Mesenchymal stem cell (in vitro differentiated cells and primary cell): ENCODE measurements at regions not wholly inside any gene's neighbourhood (a gene's known extent, or its start where the extent isn't known, plus 50 kb on each side); places are given as distances from the start of the nearest gene placed in this dataset.
A peak's percentile ranks its signal among the peaks of the same experiment; 100 is the strongest.

ENCODE experiments used
- DNase-seq: peaks from one replicate; pipeline ENCODE4 v3.0.0-alpha.2; 2013
- H2AFZ ChIP-seq: one replicate; pipeline ENCODE4 v1.6.1; 2013; ENCODE audit warnings: low read depth, mild to moderate bottlenecking, control low read depth, inconsistent platforms, low read length, moderate library complexity
- H2AK5ac ChIP-seq: 2 replicates; pipeline ENCODE4 v1.6.1; 2013; ENCODE audit warnings: low read length, moderate library complexity, mild to moderate bottlenecking, inconsistent platforms; ENCODE audit not compliant: severe bottlenecking
- H2BK120ac ChIP-seq: one replicate; pipeline ENCODE4 v1.6.1; 2013; ENCODE audit warnings: low read depth, mild to moderate bottlenecking, inconsistent platforms, low read length, moderate library complexity
- H2BK12ac ChIP-seq, 2 experiments: one replicate each; pipeline ENCODE4 v1.6.1; 2013; ENCODE audit warnings: inconsistent platforms in 2 of 2, low read length in 2 of 2, mild to moderate bottlenecking in 2 of 2, moderate library complexity in 2 of 2, control low read depth in 1 of 2
- H2BK15ac ChIP-seq: one replicate; pipeline ENCODE4 v1.6.1; 2013; ENCODE audit warnings: mild to moderate bottlenecking, low read depth, inconsistent platforms; ENCODE audit not compliant: poor library complexity, severe bottlenecking
- H2BK5ac ChIP-seq: 2 replicates; pipeline ENCODE4 v1.6.1; 2013; ENCODE audit warnings: low read depth, mild to moderate bottlenecking, low read length, control low read depth, inconsistent platforms; ENCODE audit not compliant: poor library complexity, severe bottlenecking
- H3K14ac ChIP-seq, 2 experiments: one replicate each; pipeline ENCODE4 v1.6.1; 2013; ENCODE audit warnings: inconsistent platforms in 2 of 2, low read length in 2 of 2, control low read depth in 1 of 2, mild to moderate bottlenecking in 1 of 2, moderate library complexity in 1 of 2
- H3K18ac ChIP-seq, 2 experiments: one replicate each; pipeline ENCODE4 v1.6.1; 2013; ENCODE audit warnings: inconsistent platforms in 2 of 2, low read length in 2 of 2, control low read depth in 1 of 2, low read depth in 1 of 2, mild to moderate bottlenecking in 1 of 2
- H3K23ac ChIP-seq, 2 experiments: one replicate each; pipeline ENCODE4 v1.6.1; 2013; ENCODE audit warnings: inconsistent platforms in 2 of 2, low read length in 2 of 2, mild to moderate bottlenecking in 2 of 2, moderate library complexity in 2 of 2, control low read depth in 1 of 2
- H3K27ac ChIP-seq: 2 replicates; pipeline ENCODE4 v1.5.1; 2013; ENCODE audit warnings: mild to moderate bottlenecking, moderate library complexity, low read length, control low read depth, inconsistent platforms; ENCODE audit not compliant: poor library complexity, severe bottlenecking
- H3K27me3 ChIP-seq, 2 experiments: 2 replicates each; pipeline versions ENCODE4 v1.6.1 to v1.7.0; 2013; ENCODE audit warnings: low read length in 2 of 2, mild to moderate bottlenecking in 2 of 2, moderate library complexity in 2 of 2, control low read depth in 1 of 2, inconsistent platforms in 1 of 2; ENCODE audit not compliant: control insufficient read depth in 1 of 2, insufficient read depth in 1 of 2
- H3K36me3 ChIP-seq, 2 experiments: 2 replicates each; pipeline versions ENCODE4 v1.6.1 to v1.7.0; 2013; ENCODE audit warnings: low read length in 2 of 2, control low read depth in 1 of 2, inconsistent platforms in 1 of 2, low read depth in 1 of 2, mild to moderate bottlenecking in 1 of 2; ENCODE audit not compliant: insufficient read depth in 2 of 2, control insufficient read depth in 1 of 2
- H3K4ac ChIP-seq, 2 experiments: one replicate each; pipeline ENCODE4 v1.6.1; 2013; ENCODE audit warnings: inconsistent platforms in 2 of 2, low read length in 2 of 2, mild to moderate bottlenecking in 2 of 2, moderate library complexity in 2 of 2, control low read depth in 1 of 2, low read depth in 1 of 2
- H3K4me1 ChIP-seq: 2 replicates; pipeline ENCODE4 v1.6.1; 2013; ENCODE audit warnings: low read depth, low read length, control low read depth; ENCODE audit not compliant: control insufficient read depth, insufficient read depth
- H3K4me2 ChIP-seq: 2 replicates; pipeline ENCODE4 v1.6.1; 2013; ENCODE audit warnings: low read length, mild to moderate bottlenecking, inconsistent platforms; ENCODE audit not compliant: poor library complexity, severe bottlenecking
- H3K4me3 ChIP-seq, 2 experiments: 2 replicates each; pipeline versions ENCODE4 v1.5.1 to v1.7.0; 2013; ENCODE audit warnings: low read length in 2 of 2, mild to moderate bottlenecking in 2 of 2, control low read depth in 1 of 2, low read depth in 1 of 2; ENCODE audit not compliant: insufficient read depth in 1 of 2
- H3K79me1 ChIP-seq: replicated peaks from 2 replicates; pipeline ENCODE4 v1.6.1; 2013; ENCODE audit warnings: mild to moderate bottlenecking, control low read depth, low read length, inconsistent platforms; ENCODE audit not compliant: poor library complexity, severe bottlenecking
- H3K9ac ChIP-seq: 2 replicates; pipeline ENCODE4 v1.7.0; 2013; ENCODE audit warnings: mild to moderate bottlenecking, low read length, moderate library complexity
- H3K9me3 ChIP-seq: 2 replicates; pipeline ENCODE4 v1.7.0; 2013; ENCODE audit warnings: mild to moderate bottlenecking, low read length; ENCODE audit not compliant: control insufficient read depth
- H4K8ac ChIP-seq: one replicate; pipeline ENCODE4 v1.6.1; 2013; ENCODE audit warnings: inconsistent platforms, mild to moderate bottlenecking, low read length, moderate library complexity
- H4K91ac ChIP-seq: one replicate; pipeline ENCODE4 v1.6.1; 2013; ENCODE audit warnings: mild to moderate bottlenecking, low read length, inconsistent platforms
- WGBS: methylation state at CpG from one replicate; pipeline ENCODE4 v1.1.7; 2013; ENCODE audit warnings: mixed read lengths; 5-methylcytosine and 5-hydroxymethylcytosine counted together

- Histone ChIP-seq H3K14ac (no peak overlapping the region), H3K4ac (no peak overlapping the region), H2BK120ac (no peak overlapping the region), H4K91ac (no peak overlapping the region), H2BK5ac (no peak overlapping the region), H3K9me3 (no peaks in the 10 kb centered on the region), H3K36me3 (no peaks in the 10 kb centered on the region), H3K79me1 (no peaks in the 10 kb centered on the region), H3K27me3 (peaks cover 0 to 3% of the 10 kb centered on the region in 2 experiments), H2AFZ (no peak overlapping the region), H3K18ac (no peak overlapping the region), H2BK15ac (no peak overlapping the region), H4K8ac (no peak overlapping the region), H2BK12ac (no peak overlapping the region), H3K4me3 (no peak overlapping the region), H3K4me1 (no peaks in the 10 kb centered on the region), H2AK5ac (no peak overlapping the region), H3K27ac (no peak overlapping the region), H3K4me2 (no peak overlapping the region), H3K9ac (no peak overlapping the region), H3K23ac (no peak overlapping the region)
- no peak for DNase-seq
Observed at GRCh38 chr12:115255257-115255656, 571.3 kb upstream of the TBX3 start.

- no peak for DNase-seq
- Histone ChIP-seq H3K14ac (no peak overlapping the region), H2BK12ac (no peak overlapping the region), H2BK5ac (no peak overlapping the region), H3K4me1 (no peaks in the 10 kb centered on the region), H3K23ac (no peak overlapping the region), H2BK15ac (no peak overlapping the region), H3K27me3 (peaks cover 0 to 3% of the 10 kb centered on the region in 2 experiments), H3K4ac (no peak overlapping the region), H3K4me3 (no peak overlapping the region), H2AFZ (no peak overlapping the region), H3K9ac (no peak overlapping the region), H3K36me3 (no peaks in the 10 kb centered on the region), H2AK5ac (no peak overlapping the region), H3K9me3 (no peaks in the 10 kb centered on the region), H3K18ac (no peak overlapping the region), H4K8ac (no peak overlapping the region), H4K91ac (no peak overlapping the region), H3K4me2 (no peak overlapping the region), H3K27ac (no peak overlapping the region), H3K79me1 (no peaks in the 10 kb centered on the region), H2BK120ac (no peak overlapping the region)
- WGBS, result 87% methylated on average over 2 of the region's 3 CpGs
Observed at GRCh38 chr12:115253049-115253448, 569.1 kb upstream of the TBX3 start.

- Histone ChIP-seq H3K4me2 (no peak overlapping the region), H3K14ac (no peak overlapping the region), H3K9me3 (no peaks in the 10 kb centered on the region), H4K8ac (no peak overlapping the region), H4K91ac (no peak overlapping the region), H3K9ac (no peak overlapping the region), H3K36me3 (no peaks in the 10 kb centered on the region), H3K27me3 (peaks cover 0 to 3% of the 10 kb centered on the region in 2 experiments), H2BK15ac (no peak overlapping the region), H2AK5ac (no peak overlapping the region), H3K23ac (no peak overlapping the region), H3K4ac (no peak overlapping the region), H3K18ac (no peak overlapping the region), H2AFZ (no peak overlapping the region), H3K4me3 (no peak overlapping the region), H3K27ac (no peak overlapping the region), H2BK120ac (no peak overlapping the region), H2BK12ac (no peak overlapping the region), H2BK5ac (no peak overlapping the region), H3K4me1 (no peaks in the 10 kb centered on the region), H3K79me1 (no peaks in the 10 kb centered on the region)
- 72% methylated on average over 4 of the region's 6 CpGs for WGBS
- no peak for DNase-seq
Observed at GRCh38 chr12:115251727-115252126, 567.8 kb upstream of the TBX3 start.

GRCh38 chr12:115249671-115250278 lies 565.8 kb upstream of the TBX3 start:
- H3K4ac ChIP-seq, result no peak overlapping the region
- H3K4me2 ChIP-seq, result no peak overlapping the region
- WGBS, result 87% methylated on average over 3 of the region's 3 CpGs
- H2BK5ac ChIP-seq, result no peak overlapping the region
- H3K27me3 ChIP-seq, result peaks cover 0 to 3% of the 10 kb centered on the region in 2 experiments
- H2BK15ac ChIP-seq, result no peak overlapping the region
- no peaks in the 10 kb centered on the region for H3K36me3 ChIP-seq
- no peaks in the 10 kb centered on the region for H3K9me3 ChIP-seq
- no peak overlapping the region for H4K8ac ChIP-seq
- H3K18ac ChIP-seq, result peak overlapping the region in 1 of 2 experiments; percentile 43
- no peak overlapping the region for H2BK12ac ChIP-seq
- no peak overlapping the region for H2BK120ac ChIP-seq
- H3K14ac ChIP-seq, result peak overlapping the region in 1 of 2 experiments; percentile 22
- H3K9ac ChIP-seq, result no peak overlapping the region
- no peaks in the 10 kb centered on the region for H3K79me1 ChIP-seq
- no peak overlapping the region for H2AK5ac ChIP-seq
- no peaks in the 10 kb centered on the region for H3K4me1 ChIP-seq
- H3K23ac ChIP-seq, result no peak overlapping the region
- no peak overlapping the region for H3K27ac ChIP-seq
- no peak for DNase-seq
- no peak overlapping the region for H4K91ac ChIP-seq
- no peak overlapping the region for H3K4me3 ChIP-seq
- no peak overlapping the region for H2AFZ ChIP-seq
